ENCODE measurements at regions not wholly inside any gene's neighbourhood (a gene's known extent, or its start where the extent isn't known, plus 50 kb on each side); places are given as distances from the start of the nearest gene placed in this dataset.

GRCh38 chr6:104253236-104253635 lies 606.5 kb downstream of the HACE1 start (continued):
- no peak for TF ChIP-seq NRF1 (IDR thresholded peaks at IDR 0.05; ENCODE audit: low read depth, low read length)
- no peak for TF ChIP-seq RAD21 (IDR thresholded peaks at IDR 0.05 in 1 of 2, conservative IDR thresholded peaks at IDR 0.05 in 1 of 2; ENCODE audit: low read depth in 2 of 2, low read length in 2 of 2)
- no peak for TF ChIP-seq ZNF274 (IDR thresholded peaks at IDR 0.05; ENCODE audit: borderline replicate concordance, extremely low read depth, low read length)
- TF ChIP-seq SIN3A (conservative IDR thresholded peaks at IDR 0.05 in 1 of 2, IDR thresholded peaks at IDR 0.05 in 1 of 2; ENCODE audit: low read depth in 1 of 2, low read length in 2 of 2) = no peak
- no peak for TF ChIP-seq YY1 (IDR thresholded peaks at IDR 0.05; ENCODE audit: low read depth, low read length)

Measured in H1 (cell line).